Glomerular visceral epithelial cell (primary cell): ENCODE measurements at regions not wholly inside any gene's neighbourhood (a gene's known extent, or its start where the extent isn't known, plus 50 kb on each side); places are given as distances from the start of the nearest gene placed in this dataset.
"Not testable (repeated sequence)": the region's sequence is repeated elsewhere in the genome, so short reads cannot be mapped to it uniquely, and the experiment has no call there.

ENCODE experiments used
- DNase-seq: peaks from one replicate; pipeline ENCODE4 v3.0.0-alpha.2; 2016; ENCODE audit errors: extremely low spot score

- DNase-seq, result no peak
Measured at GRCh38 chr2:179331061-179331460, 66.4 kb upstream of the SESTD1 start.

GRCh38 chr2:179322289-179322688 is 57.7 kb upstream of the SESTD1 start:
- no peak for DNase-seq

GRCh38 chr2:179321034-179321433 is 56.4 kb upstream of the SESTD1 start:
- DNase-seq, result not testable (repeated sequence)

GRCh38 chr2:179314729-179315128 is 50.1 kb upstream of the SESTD1 start:
- not testable (repeated sequence) for DNase-seq
